ENCODE measurements at regions not wholly inside any gene's neighbourhood (a gene's known extent, or its start where the extent isn't known, plus 50 kb on each side); places are given as distances from the start of the nearest gene placed in this dataset.
"Not testable (repeated sequence)": the region's sequence is repeated elsewhere in the genome, so short reads cannot be mapped to it uniquely, and the experiment has no call there.

GRCh38 chr6:159633196-159633595, 59.8 kb downstream of the SOD2 start:
- H3K36me3 ChIP-seq, result peaks cover 0 to 6% (median 0%) of the 10 kb centered on the region in 3 donors
- no peak overlapping the region for H3K4me3 ChIP-seq
- 64 to 83% methylated on average over 5 of the region's 5 CpGs for WGBS, 2 donors
- H3K27me3 ChIP-seq, result no peaks in the 10 kb centered on the region
- H3K4me1 ChIP-seq, result no peaks in the 10 kb centered on the region
- no peak overlapping the region for H3K27ac ChIP-seq
- DNase-seq, result no peak
- no peaks in the 10 kb centered on the region for H3K9me3 ChIP-seq
- no peak for TF ChIP-seq POLR2A (IDR thresholded peaks at IDR 0.05)
- peak in 2 of 6 experiments; percentile 5 to 42 for TF ChIP-seq CTCF (IDR thresholded peaks at IDR 0.05)
- intact Hi-C loops (cut with DNase I), result no loop called here

GRCh38 chr6:159631886-159632285, 61.2 kb downstream of the SOD2 start:
- 89 to 93% methylated on average over 5 of the region's 5 CpGs for WGBS, 2 donors
- Histone ChIP-seq H3K4me3 (no peak overlapping the region), H3K27me3 (no peaks in the 10 kb centered on the region), H3K4me1 (no peaks in the 10 kb centered on the region), H3K27ac (no peak overlapping the region), H3K36me3 (peaks cover 0 to 6% (median 0%) of the 10 kb centered on the region in 3 donors), H3K9me3 (no peaks in the 10 kb centered on the region)
- DNase-seq, result no peak
- intact Hi-C loops (cut with DNase I), result no loop called here
- TF ChIP-seq CTCF (IDR thresholded peaks at IDR 0.05), result no peak
- no peak for TF ChIP-seq POLR2A (IDR thresholded peaks at IDR 0.05)

GRCh38 chr6:159627939-159628338, 65.1 kb downstream of the SOD2 start:
- Histone ChIP-seq H3K4me3 (no peak overlapping the region), H3K9me3 (no peaks in the 10 kb centered on the region), H3K27me3 (no peaks in the 10 kb centered on the region), H3K4me1 (no peaks in the 10 kb centered on the region), H3K27ac (no peak overlapping the region), H3K36me3 (peaks cover 0 to 6% (median 0%) of the 10 kb centered on the region in 3 donors)
- intact Hi-C loops (cut with DNase I), result no loop called here
- DNase-seq, result no peak
- TF ChIP-seq POLR2A (IDR thresholded peaks at IDR 0.05) (no peak), CTCF (IDR thresholded peaks at IDR 0.05) (no peak)
- WGBS, 2 donors, result 91% methylated on average over 2 of the region's 2 CpGs

GRCh38 chr6:159626506-159626905, 66.5 kb downstream of the SOD2 start:
- H3K9me3 ChIP-seq; H3K4me3 ChIP-seq; H3K27ac ChIP-seq; intact Hi-C loops (cut with DNase I); H3K36me3 ChIP-seq; H3K27me3 ChIP-seq; DNase-seq; H3K4me1 ChIP-seq: not testable (repeated sequence)
- 95 to 96% methylated on average over 3 to 5 of the region's 5 CpGs for WGBS, 2 donors

GRCh38 chr6:159623156-159623555, 69.9 kb downstream of the SOD2 start:
- intact Hi-C loops (cut with DNase I), result no loop called here
- no peaks in the 10 kb centered on the region for H3K4me1 ChIP-seq
- H3K36me3 ChIP-seq, result no peaks in the 10 kb centered on the region
- peaks cover 0 to under 1% (median 0%) of the 10 kb centered on the region in 3 donors for H3K9me3 ChIP-seq
- no peak for TF ChIP-seq POLR2A (IDR thresholded peaks at IDR 0.05)
- no peak for TF ChIP-seq CTCF (IDR thresholded peaks at IDR 0.05)
- DNase-seq, result no peak
- no peaks in the 10 kb centered on the region for H3K27me3 ChIP-seq
- H3K4me3 ChIP-seq, result no peak overlapping the region
- no peak overlapping the region for H3K27ac ChIP-seq
- WGBS, 2 donors, result 95 to 96% methylated on average over 5 of the region's 5 CpGs

- no peaks in the 10 kb centered on the region for H3K4me1 ChIP-seq
- H3K27me3 ChIP-seq, result no peaks in the 10 kb centered on the region
- peaks cover 0 to 18% (median 9%) of the 10 kb centered on the region in 3 donors for H3K9me3 ChIP-seq
- DNase-seq, result no peak
- intact Hi-C loops (cut with DNase I), result no loop called here
- TF ChIP-seq CTCF (IDR thresholded peaks at IDR 0.05) (no peak), POLR2A (IDR thresholded peaks at IDR 0.05) (no peak)
- peaks cover 0 to 7% (median 0%) of the 10 kb centered on the region in 3 donors for H3K36me3 ChIP-seq
- H3K27ac ChIP-seq, result no peak overlapping the region
- H3K4me3 ChIP-seq, result no peak overlapping the region
- WGBS, 2 donors, result 60 to 63% methylated on average over 1 of the region's 1 CpG
Measured at GRCh38 chr6:159620947-159621346, 72.1 kb downstream of the SOD2 start.
